HCT116 (cell line): ENCODE measurements at regions not wholly inside any gene's neighbourhood (a gene's known extent, or its start where the extent isn't known, plus 50 kb on each side); places are given as distances from the start of the nearest gene placed in this dataset.

Source experiments
- ATAC-seq: fragments of 200-7000 bp; cut with Tn5 transposase; 2 replicates; pipeline ENCODE4 v1.9.1; 2020; ENCODE audit warnings: mild to moderate bottlenecking, moderate library complexity
- BruUV-seq: library from RNA; stranded (reverse); fragments of 400-500 nt; replicated peaks from 2 replicates; lab custom pipeline; 2021; lab: Mats Ljungman, UMichigan
- CTCF ChIA-PET: fragments of 300-600 bp; sonication (Branson Sonifier 250); formaldehyde crosslinking; loops from one replicate; lab custom pipeline; 2021; ENCODE audit warnings: antibody characterized with exemption; lab: Charles Lee
- POLR2A ChIA-PET: fragments of 300-600, 350-600 bp; sonication (Branson Sonifier 250); formaldehyde crosslinking; loops from one replicate; lab custom pipeline; 2021; ENCODE audit warnings: antibody characterized with exemption; lab: Charles Lee
- RAD21 ChIA-PET, 2 experiments: fragments of 300-600 bp; sonication (Branson Sonifier 250); formaldehyde crosslinking; loops; one replicate each; lab custom pipeline; 2023; ENCODE audit warnings: low total read pairs in 2 of 2; ENCODE audit not compliant: uncharacterized antibody in 2 of 2, unreplicated experiment in 2 of 2, low non-redundant PET in 1 of 2; lab: Charles Lee
- DNase-seq: peaks from one replicate; pipeline ENCODE4 v3.0.0-alpha.2; 2010; ENCODE audit warnings: low read depth, low spot score
- H2AFZ ChIP-seq: fragments of 200-600 bp; shearing (Covaris generic), sonication (generic); 2 replicates; pipeline ENCODE4 v1.6.1; 2017; ENCODE audit warnings: low read depth, mixed run types, mixed read lengths, antibody characterized with exemption, low read length; ENCODE audit not compliant: poor library complexity, severe bottlenecking
- H3K27ac ChIP-seq: 2 replicates; pipeline ENCODE4 v1.5.1; 2012; ENCODE audit warnings: low read depth, low read length
- H3K27me3 ChIP-seq: fragments of 200-600 bp; sonication (generic); 2 replicates; pipeline ENCODE4 v1.6.1; 2016; ENCODE audit warnings: mixed run types, low read length, mixed read lengths; ENCODE audit not compliant: insufficient read depth
- H3K36me3 ChIP-seq, 2 experiments: fragments of 200-500 bp in 1 of 2; fragments of 200-600 bp in 1 of 2; sonication (Bioruptor generic) in 1 of 2; sonication (generic) in 1 of 2; 2 replicates each; pipeline versions ENCODE4 v1.5.1 to v1.6.1; 2014 to 2016; ENCODE audit warnings: low read length in 2 of 2, inconsistent platforms in 1 of 2, mixed read lengths in 1 of 2, mixed run types in 1 of 2; ENCODE audit not compliant: insufficient read depth in 2 of 2, control insufficient read depth in 1 of 2
- H3K4me1 ChIP-seq, 2 experiments: fragments of 200-600 bp in 1 of 2; sonication (generic) in 1 of 2; 2 replicates each; pipeline versions ENCODE4 v1.5.1 to v1.6.1; 2012 to 2017; ENCODE audit warnings: low read length in 2 of 2, inconsistent platforms in 1 of 2, mild to moderate bottlenecking in 1 of 2, mixed read lengths in 1 of 2, mixed run types in 1 of 2, moderate library complexity in 1 of 2; ENCODE audit not compliant: insufficient read depth in 2 of 2, control insufficient read depth in 1 of 2
- H3K4me2 ChIP-seq: fragments of 200-600 bp; sonication (generic); 2 replicates; pipeline ENCODE4 v1.6.1; 2017; ENCODE audit warnings: mixed run types, low read length, mixed read lengths
- H3K4me3 ChIP-seq, 2 experiments: fragments of 200-600 bp in 1 of 2; sonication (generic) in 1 of 2; replicated peaks in 1 of 2; 2 replicates each; pipeline ENCODE4 v1.5.1; 2011 to 2016; ENCODE audit warnings: low read length in 2 of 2, control low read depth in 1 of 2, low read depth in 1 of 2, mild to moderate bottlenecking in 1 of 2, mixed read lengths in 1 of 2, mixed run types in 1 of 2
- H3K79me2 ChIP-seq: fragments of 200-600 bp; sonication (generic); 2 replicates; pipeline ENCODE4 v1.6.1; 2017; ENCODE audit warnings: mild to moderate bottlenecking, mixed run types, low read length, moderate library complexity, mixed read lengths; ENCODE audit not compliant: insufficient read depth
- H3K9ac ChIP-seq: fragments of 200-600 bp; sonication (generic); 2 replicates; pipeline ENCODE4 v1.6.1; 2016; ENCODE audit warnings: low read length, mixed read lengths
- H3K9me2 ChIP-seq: fragments of 200-600 bp; sonication (generic), shearing (Covaris generic); 2 replicates; pipeline ENCODE4 v1.6.1; 2017; ENCODE audit warnings: mixed run types, mild to moderate bottlenecking, moderate library complexity; ENCODE audit not compliant: insufficient read depth
- H3K9me3 ChIP-seq, 2 experiments: fragments of 200-500 bp in 1 of 2; fragments of 200-600 bp in 1 of 2; sonication (Bioruptor generic) in 1 of 2; sonication (generic) in 1 of 2; 2 replicates each; pipeline ENCODE4 v1.6.1; 2014 to 2017; ENCODE audit warnings: low read length in 2 of 2, mixed read lengths in 2 of 2, inconsistent platforms in 1 of 2, low read depth in 1 of 2, mild to moderate bottlenecking in 1 of 2, mixed run types in 1 of 2, moderate library complexity in 1 of 2; ENCODE audit not compliant: control insufficient read depth in 1 of 2, insufficient read depth in 1 of 2
- H4K20me1 ChIP-seq: fragments of 200-600 bp; sonication (generic), shearing (Covaris generic); 2 replicates; pipeline ENCODE4 v1.6.1; 2017; ENCODE audit warnings: mixed run types, mild to moderate bottlenecking, moderate library complexity; ENCODE audit not compliant: insufficient read depth
- CBX3 ChIP-seq: IDR thresholded peaks from 2 replicates; pipeline ENCODE4 v1.6.1; 2012; ENCODE audit warnings: low read depth
- CEBPB ChIP-seq: IDR thresholded peaks from 2 replicates; pipeline ENCODE4 v1.6.1; 2012; ENCODE audit warnings: low read depth
- EGR1 ChIP-seq: IDR thresholded peaks from 2 replicates; pipeline ENCODE4 v1.6.1; 2012; ENCODE audit warnings: low read depth
- ELF1 ChIP-seq: IDR thresholded peaks from 2 replicates; pipeline ENCODE4 v1.6.1; 2012; ENCODE audit warnings: low read depth, borderline replicate concordance
- EZH2 ChIP-seq: fragments of 200-600 bp; sonication (generic); IDR thresholded peaks from 2 replicates; pipeline ENCODE4 v1.6.1; 2017; ENCODE audit warnings: antibody characterized with exemption, mixed run types
- EZH2phosphoT487 ChIP-seq: fragments of 200-600 bp; IDR thresholded peaks from 2 replicates; pipeline ENCODE4 v1.6.1; 2018; ENCODE audit warnings: antibody characterized with exemption, borderline replicate concordance
- FOSL1 ChIP-seq: IDR thresholded peaks from 2 replicates; pipeline ENCODE4 v1.6.1; 2012; ENCODE audit warnings: low read depth
- JUND ChIP-seq: IDR thresholded peaks from 2 replicates; pipeline ENCODE4 v1.6.1; 2012
- POLR2A ChIP-seq: IDR thresholded peaks from 2 replicates; pipeline ENCODE4 v1.7.0; 2011; ENCODE audit warnings: borderline replicate concordance; ENCODE audit not compliant: insufficient read depth, insufficient read length; ENCODE audit errors: extremely low read depth
- RAD21 ChIP-seq: IDR thresholded peaks from 2 replicates; pipeline ENCODE4 v1.6.1; 2012; ENCODE audit warnings: low read depth, mild to moderate bottlenecking
- SIN3A ChIP-seq: IDR thresholded peaks from 2 replicates; pipeline ENCODE4 v1.6.1; 2012; ENCODE audit warnings: low read depth
- SRF ChIP-seq: IDR thresholded peaks from 2 replicates; pipeline ENCODE4 v1.6.1; 2012; ENCODE audit warnings: low read depth
- TCF7L2 ChIP-seq: IDR thresholded peaks from 2 replicates; pipeline ENCODE4 v1.7.0; 2011; ENCODE audit warnings: borderline replicate concordance, inconsistent platforms; ENCODE audit not compliant: insufficient read depth, insufficient read length; ENCODE audit errors: extremely low read depth
- YY1 ChIP-seq: IDR thresholded peaks from 2 replicates; pipeline ENCODE4 v1.6.1; 2011; ENCODE audit warnings: low read length, low read depth, moderate library complexity, mild to moderate bottlenecking; ENCODE audit not compliant: insufficient replicate concordance; ENCODE audit errors: extremely low read depth
- ZFX ChIP-seq: fragments of 450-650 bp; IDR thresholded peaks from 2 replicates; pipeline ENCODE4 v1.6.1; 2017
- ZNF274 ChIP-seq: fragments of 200-500 bp; sonication (Bioruptor generic); IDR thresholded peaks from 2 replicates; pipeline ENCODE4 v1.6.1; 2014; ENCODE audit warnings: mild to moderate bottlenecking, low read depth, low read length, inconsistent platforms
- intact Hi-C: fragments of 100-400 bp; cut with micrococcal nuclease; formaldehyde crosslinking; loops from 2 replicates; pipeline ENCODE4 v1.10.0; 2022
- TF ChIP-seq, protein P1 (sequence below): IDR thresholded peaks from 2 replicates; pipeline ENCODE4 v1.6.1; 2012
- TF ChIP-seq, protein P2 (sequence below): IDR thresholded peaks from 2 replicates; pipeline ENCODE4 v1.6.1; 2012
- TF ChIP-seq, protein P3 (sequence below): IDR thresholded peaks from 2 replicates; pipeline ENCODE4 v1.6.1; 2012; ENCODE audit warnings: low read depth

DNA sequence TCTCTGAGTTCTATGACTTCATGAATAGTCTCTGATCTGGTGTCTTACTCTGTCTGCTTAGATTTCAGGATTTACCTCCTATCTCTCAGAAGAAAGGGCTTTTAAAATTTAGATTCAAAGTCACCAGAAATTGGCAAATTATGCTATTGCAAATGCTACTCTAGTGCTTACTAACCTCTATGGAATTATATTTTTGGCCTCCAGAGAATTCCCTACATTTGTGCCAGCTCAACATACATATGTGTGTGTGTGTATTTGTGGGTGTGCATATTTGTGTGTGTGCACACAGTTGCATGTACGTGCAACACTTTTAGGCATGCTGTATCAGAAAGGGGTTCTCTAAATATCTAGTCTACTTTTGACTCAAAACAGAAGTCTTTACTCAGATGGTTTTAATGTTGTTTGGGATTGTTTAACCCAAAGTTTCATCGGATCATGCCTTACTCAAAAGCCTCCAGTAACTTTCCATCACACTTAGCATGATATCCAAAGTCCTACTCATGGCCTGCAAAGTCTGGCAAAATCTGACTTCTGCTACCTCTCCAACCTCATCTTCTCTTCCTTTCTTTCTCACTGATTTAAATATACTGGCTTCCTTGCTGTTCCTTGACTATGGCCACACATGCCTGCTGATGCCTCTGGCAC lies 147.6 kb upstream of the NR3C1 start:
- BruUV-seq = no TSS peak
- DNase-seq = no peak
- Histone ChIP-seq H3K9ac (no peak overlapping the region), H3K27ac (no peak overlapping the region), H4K20me1 (no peaks in the 10 kb centered on the region), H3K4me2 (no peak overlapping the region), H3K9me2 (no peaks in the 10 kb centered on the region), H3K4me3 (no peak overlapping the region), H3K4me1 (no peaks in the 10 kb centered on the region), H3K36me3 (no peaks in the 10 kb centered on the region), H3K79me2 (no peaks in the 10 kb centered on the region), H3K9me3 (no peaks in the 10 kb centered on the region), H3K27me3 (no peaks in the 10 kb centered on the region), H2AFZ (no peak overlapping the region)
- RAD21 ChIA-PET = no interaction called here
- POLR2A ChIA-PET = no interaction called here
- TF ChIP-seq, protein P1, sequence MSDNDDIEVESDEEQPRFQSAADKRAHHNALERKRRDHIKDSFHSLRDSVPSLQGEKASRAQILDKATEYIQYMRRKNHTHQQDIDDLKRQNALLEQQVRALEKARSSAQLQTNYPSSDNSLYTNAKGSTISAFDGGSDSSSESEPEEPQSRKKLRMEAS = no peak
- TF ChIP-seq CEBPB (no peak), EZH2 (no peak), SIN3A (no peak), EGR1 (no peak), ZFX (no peak), ZNF274 (no peak), ELF1 (no peak), TCF7L2 (no peak), JUND (no peak), RAD21 (no peak), CBX3 (no peak), FOSL1 (no peak), YY1 (no peak), POLR2A (no peak), EZH2phosphoT487 (no peak), SRF (no peak)
- TF ChIP-seq, protein P2, sequence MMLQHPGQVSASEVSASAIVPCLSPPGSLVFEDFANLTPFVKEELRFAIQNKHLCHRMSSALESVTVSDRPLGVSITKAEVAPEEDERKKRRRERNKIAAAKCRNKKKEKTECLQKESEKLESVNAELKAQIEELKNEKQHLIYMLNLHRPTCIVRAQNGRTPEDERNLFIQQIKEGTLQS = no peak
- TF ChIP-seq, protein P3, sequence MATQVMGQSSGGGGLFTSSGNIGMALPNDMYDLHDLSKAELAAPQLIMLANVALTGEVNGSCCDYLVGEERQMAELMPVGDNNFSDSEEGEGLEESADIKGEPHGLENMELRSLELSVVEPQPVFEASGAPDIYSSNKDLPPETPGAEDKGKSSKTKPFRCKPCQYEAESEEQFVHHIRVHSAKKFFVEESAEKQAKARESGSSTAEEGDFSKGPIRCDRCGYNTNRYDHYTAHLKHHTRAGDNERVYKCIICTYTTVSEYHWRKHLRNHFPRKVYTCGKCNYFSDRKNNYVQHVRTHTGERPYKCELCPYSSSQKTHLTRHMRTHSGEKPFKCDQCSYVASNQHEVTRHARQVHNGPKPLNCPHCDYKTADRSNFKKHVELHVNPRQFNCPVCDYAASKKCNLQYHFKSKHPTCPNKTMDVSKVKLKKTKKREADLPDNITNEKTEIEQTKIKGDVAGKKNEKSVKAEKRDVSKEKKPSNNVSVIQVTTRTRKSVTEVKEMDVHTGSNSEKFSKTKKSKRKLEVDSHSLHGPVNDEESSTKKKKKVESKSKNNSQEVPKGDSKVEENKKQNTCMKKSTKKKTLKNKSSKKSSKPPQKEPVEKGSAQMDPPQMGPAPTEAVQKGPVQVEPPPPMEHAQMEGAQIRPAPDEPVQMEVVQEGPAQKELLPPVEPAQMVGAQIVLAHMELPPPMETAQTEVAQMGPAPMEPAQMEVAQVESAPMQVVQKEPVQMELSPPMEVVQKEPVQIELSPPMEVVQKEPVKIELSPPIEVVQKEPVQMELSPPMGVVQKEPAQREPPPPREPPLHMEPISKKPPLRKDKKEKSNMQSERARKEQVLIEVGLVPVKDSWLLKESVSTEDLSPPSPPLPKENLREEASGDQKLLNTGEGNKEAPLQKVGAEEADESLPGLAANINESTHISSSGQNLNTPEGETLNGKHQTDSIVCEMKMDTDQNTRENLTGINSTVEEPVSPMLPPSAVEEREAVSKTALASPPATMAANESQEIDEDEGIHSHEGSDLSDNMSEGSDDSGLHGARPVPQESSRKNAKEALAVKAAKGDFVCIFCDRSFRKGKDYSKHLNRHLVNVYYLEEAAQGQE = no peak
- no peak for ATAC-seq
- intact Hi-C loops = no loop called here
- CTCF ChIA-PET = no interaction called here
